ENCODE measurements at regions not wholly inside any gene's neighbourhood (a gene's known extent, or its start where the extent isn't known, plus 50 kb on each side); places are given as distances from the start of the nearest gene placed in this dataset.

GRCh38 chr6:14278006-14278405, 160.4 kb downstream of the CD83 start:
- no peak for TF ChIP-seq CTCF (IDR thresholded peaks at IDR 0.05)
- no peak for TF ChIP-seq POLR2A (IDR thresholded peaks at IDR 0.05)
- no peak for TF ChIP-seq POLR2AphosphoS5 (IDR thresholded peaks at IDR 0.05)
- no peak for TF ChIP-seq EP300 (IDR thresholded peaks at IDR 0.05)

Data from upper lobe of left lung (tissue), 4 donors.